Adrenal gland (tissue), 5 donors: ENCODE measurements at regions not wholly inside any gene's neighbourhood (a gene's known extent, or its start where the extent isn't known, plus 50 kb on each side); places are given as distances from the start of the nearest gene placed in this dataset.

Source experiments
- POLR2A ChIP-seq, 2 donors: fragments of 450-650 bp; IDR thresholded peaks; one replicate each; pipeline ENCODE4 v1.6.1; 2017; ENCODE audit warnings: antibody characterized with exemption in 2 of 2, mild to moderate bottlenecking in 2 of 2, moderate library complexity in 1 of 2
- TF ChIP-seq, protein P1 (sequence below), 6 experiments: fragments of 450-650 bp in 4 of 6; fragments of 200-600 bp in 2 of 6; sonication (generic) in 1 of 6; IDR thresholded peaks; 1 replicate in 5 of 6; 2 replicates in 1 of 6; pipeline versions ENCODE4 v1.5.1 to v1.8.0; 2016 to 2021; ENCODE audit warnings: antibody characterized with exemption in 6 of 6, mild to moderate bottlenecking in 2 of 6, moderate library complexity in 1 of 6
- donor health status: DM: no; HTN: no; CAD: no.

DNA sequence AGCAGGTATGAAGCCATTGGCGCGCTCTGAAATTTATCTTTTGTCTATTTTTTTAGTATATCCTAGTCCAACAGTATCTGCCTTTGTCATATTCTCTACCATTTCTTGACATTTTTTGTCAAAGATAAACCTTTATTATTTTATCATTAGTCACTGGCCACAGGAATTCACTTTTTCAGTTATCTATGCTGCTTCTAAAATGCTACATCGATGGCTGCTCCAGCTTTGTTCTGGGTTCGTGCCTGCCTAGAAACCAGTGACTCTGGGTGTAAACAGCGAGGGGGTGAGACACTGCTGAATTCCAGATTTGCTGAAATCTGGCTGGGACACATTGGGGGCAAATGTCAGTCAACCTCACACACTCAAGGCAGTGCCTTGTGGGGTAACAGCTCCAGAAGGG lies 193.4 kb downstream of the CDC5L start:
- TF ChIP-seq, protein P1, sequence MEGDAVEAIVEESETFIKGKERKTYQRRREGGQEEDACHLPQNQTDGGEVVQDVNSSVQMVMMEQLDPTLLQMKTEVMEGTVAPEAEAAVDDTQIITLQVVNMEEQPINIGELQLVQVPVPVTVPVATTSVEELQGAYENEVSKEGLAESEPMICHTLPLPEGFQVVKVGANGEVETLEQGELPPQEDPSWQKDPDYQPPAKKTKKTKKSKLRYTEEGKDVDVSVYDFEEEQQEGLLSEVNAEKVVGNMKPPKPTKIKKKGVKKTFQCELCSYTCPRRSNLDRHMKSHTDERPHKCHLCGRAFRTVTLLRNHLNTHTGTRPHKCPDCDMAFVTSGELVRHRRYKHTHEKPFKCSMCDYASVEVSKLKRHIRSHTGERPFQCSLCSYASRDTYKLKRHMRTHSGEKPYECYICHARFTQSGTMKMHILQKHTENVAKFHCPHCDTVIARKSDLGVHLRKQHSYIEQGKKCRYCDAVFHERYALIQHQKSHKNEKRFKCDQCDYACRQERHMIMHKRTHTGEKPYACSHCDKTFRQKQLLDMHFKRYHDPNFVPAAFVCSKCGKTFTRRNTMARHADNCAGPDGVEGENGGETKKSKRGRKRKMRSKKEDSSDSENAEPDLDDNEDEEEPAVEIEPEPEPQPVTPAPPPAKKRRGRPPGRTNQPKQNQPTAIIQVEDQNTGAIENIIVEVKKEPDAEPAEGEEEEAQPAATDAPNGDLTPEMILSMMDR (IDR thresholded peaks at IDR 0.05) = no peak
- TF ChIP-seq POLR2A (IDR thresholded peaks at IDR 0.05) = no peak
